ENCODE measurements at regions not wholly inside any gene's neighbourhood (a gene's known extent, or its start where the extent isn't known, plus 50 kb on each side); places are given as distances from the start of the nearest gene placed in this dataset.

DNA sequence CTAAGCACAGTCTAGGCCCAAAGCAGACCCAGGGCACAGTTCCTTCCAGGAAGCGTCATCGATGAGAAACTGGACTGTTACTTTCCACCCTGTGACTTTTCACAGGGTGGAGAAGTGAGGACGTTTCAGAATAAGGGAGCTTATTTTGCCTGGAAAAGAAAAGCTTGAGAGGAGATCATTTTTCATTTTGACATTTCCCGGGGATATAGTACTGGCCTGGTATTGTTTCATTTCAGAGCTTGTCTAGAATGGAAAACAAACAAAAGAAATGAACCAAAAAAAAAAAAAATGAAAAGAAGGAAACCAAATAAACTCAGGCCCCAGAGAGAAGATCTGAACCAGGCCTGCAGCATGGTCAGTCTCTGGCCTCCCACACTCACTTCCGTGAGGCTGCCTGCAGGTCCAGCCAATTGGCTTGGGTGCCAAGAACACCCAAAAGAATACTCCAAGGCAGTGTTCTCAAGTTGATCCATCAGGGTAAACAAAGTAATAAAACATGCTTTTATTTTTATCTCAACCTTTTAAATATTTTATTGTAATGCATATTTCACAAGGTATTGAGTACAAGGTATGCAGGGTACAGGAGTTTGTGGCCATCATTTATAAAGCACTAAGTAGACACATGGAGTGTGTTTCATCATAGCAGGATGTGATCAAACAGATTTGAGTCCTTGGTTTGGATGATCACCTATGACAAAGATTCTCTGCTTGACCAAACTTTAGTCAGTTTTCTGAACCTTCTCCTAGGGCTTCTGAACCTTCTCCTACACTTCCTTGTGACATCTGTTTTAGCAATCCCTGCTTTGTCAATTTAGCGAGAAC, 176.9 kb upstream of the GGTLC1 start:
- DNase-seq = no peak

DNA sequence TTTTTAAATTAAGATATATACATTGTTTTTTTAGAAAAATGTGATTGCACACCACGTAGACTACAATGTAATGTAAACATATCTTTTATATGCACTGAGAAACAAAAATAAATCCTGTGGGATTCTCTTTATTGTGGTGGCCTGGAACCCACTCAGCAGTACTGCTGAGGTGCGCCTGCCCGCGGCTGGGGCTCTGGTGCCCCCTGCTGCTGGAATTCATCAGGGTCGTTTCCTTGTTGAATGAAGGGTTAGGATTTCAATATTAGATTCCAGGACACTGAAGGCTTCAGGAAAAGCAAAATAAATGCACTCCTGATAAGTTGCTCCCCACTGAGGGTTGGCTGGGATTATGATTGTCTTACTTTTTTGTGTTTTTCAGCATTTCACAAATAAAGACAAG, 175.8 kb upstream of the GGTLC1 start:
- DNase-seq = no peak

GRCh38 chr20:24163506-24163905, 174.9 kb upstream of the GGTLC1 start:
- no peak for DNase-seq

- peak; percentile 39 to 47 for DNase-seq
These were observed 172.1 kb upstream of the GGTLC1 start for GRCh38 chr20:24160563-24161281.

GRCh38 chr20:24158281-24158680, 169.7 kb upstream of the GGTLC1 start:
- no peak for DNase-seq

- no peak for DNase-seq
These were observed 168.6 kb upstream of the GGTLC1 start for GRCh38 chr20:24157213-24157612.

- no peak for DNase-seq
These were observed 164.8 kb upstream of the GGTLC1 start for GRCh38 chr20:24153101-24154040.

DNA sequence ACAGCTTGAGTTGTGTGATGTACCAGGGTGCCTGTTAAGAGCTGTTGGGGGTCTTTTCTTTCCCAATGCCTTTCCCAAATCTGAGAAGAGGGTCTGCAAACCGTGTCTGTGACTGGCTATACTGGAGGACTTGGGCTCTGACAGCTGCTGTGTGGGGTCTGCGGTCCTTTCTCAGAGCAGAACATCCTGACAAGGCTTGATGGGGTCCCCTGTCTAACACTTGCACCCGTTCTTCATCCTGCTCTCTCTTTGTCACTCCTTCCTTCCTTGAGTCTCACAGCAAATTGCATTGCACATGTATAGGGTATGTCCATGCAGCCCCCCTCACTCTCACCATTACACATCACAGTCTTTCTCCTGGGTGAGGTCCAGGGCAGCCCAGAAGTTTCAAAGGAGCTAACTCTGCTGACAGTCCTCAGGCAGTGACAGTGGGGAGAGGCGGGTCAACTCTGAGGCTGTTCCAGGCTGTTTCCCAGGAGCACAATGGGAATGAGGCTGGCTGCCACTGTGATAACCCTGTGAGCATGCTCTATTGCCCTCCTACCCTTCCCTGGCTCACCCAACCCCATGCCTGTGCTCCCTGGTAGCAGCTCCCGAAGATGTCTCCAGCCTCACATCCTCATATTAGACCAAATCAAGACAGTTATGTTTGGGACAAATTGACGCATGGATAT, 163.2 kb upstream of the GGTLC1 start:
- DNase-seq = no peak

DNA sequence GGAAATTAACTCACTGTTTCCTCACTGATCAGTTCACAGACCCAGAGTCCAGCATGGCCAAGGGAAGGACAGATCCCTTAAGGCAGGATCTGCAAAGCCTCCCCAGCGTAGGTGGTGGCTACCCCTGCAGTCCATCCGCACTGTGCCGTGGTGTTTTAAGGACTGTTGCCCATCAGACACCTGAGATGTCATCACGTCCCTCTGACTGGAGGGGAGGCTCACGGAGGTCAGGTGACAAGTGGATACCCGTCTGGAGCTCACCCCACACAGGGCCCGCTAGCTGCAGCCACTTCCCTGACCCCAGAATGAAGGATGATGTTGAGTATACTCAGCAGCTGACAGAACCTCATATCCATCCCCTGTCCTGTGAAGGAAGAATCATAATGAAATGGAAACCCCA, 161.8 kb upstream of the GGTLC1 start:
- no peak for DNase-seq

DNA sequence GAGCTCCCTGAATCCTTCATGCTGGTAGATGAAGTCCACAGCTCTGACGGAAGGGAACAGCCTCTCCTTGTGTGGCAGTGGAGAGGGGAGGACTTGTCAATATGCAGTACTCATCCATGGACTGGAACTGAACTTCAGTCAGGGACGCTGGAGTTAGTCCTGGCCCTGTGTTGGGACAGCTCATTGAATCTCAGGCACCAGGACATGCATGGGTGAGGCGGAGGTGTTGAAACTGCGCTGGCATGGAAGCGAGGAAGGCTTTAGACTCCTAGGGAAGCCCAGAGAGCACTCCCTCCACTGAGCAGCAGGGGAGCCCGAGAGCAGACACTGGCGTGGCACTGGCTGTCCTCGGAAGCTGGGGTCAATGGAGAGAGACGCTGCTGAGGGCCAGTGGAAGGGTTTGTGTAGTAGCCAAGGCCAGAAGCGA, 161.3 kb upstream of the GGTLC1 start:
- no peak for DNase-seq

- DNase-seq = no peak
These were observed 160.6 kb upstream of the GGTLC1 start for GRCh38 chr20:24149175-24149574.

DNA sequence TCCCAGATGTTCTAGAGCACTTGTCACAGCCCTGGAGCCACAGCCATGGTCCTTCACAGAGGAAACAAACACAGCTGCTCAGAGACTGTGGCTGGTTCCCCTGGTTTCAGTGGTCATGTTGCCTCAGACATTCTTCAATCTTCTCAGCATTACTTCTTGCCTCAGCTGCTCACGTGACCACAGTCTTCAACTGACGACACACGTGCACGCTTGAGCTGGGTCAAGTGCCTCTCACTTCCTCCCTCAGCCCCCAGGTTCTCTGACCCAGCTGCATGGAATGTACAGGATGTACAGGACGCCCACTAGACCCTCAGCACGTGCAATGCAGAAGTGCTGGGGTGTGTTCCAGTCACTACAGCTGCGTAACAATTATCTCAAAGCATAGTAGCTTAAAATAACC, 159.8 kb upstream of the GGTLC1 start:
- DNase-seq = no peak

DNA sequence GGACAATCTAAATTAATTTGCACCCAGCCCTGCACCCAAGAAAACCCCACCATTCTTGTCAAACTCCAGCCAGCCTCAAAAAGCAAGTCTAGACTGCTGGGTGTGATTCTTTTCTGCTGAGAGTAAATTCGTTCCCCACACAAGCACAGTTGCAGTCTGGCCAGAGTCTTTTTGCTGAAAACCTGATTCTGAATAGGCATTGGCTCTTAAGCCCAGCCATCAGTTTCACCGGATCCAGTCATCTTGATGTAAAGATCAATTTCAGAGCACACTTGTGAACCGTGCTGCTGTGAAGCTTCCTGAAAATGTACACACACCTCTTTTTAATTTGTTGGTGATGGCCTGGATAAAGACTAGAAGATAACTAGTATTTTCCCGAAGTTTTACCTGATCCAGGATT, 159.4 kb upstream of the GGTLC1 start:
- DNase-seq = no peak

GRCh38 chr20:24147479-24147878, 158.9 kb upstream of the GGTLC1 start:
- DNase-seq = no peak

- no peak for DNase-seq
These were observed 157.7 kb upstream of the GGTLC1 start for GRCh38 chr20:24146231-24146634.

DNA sequence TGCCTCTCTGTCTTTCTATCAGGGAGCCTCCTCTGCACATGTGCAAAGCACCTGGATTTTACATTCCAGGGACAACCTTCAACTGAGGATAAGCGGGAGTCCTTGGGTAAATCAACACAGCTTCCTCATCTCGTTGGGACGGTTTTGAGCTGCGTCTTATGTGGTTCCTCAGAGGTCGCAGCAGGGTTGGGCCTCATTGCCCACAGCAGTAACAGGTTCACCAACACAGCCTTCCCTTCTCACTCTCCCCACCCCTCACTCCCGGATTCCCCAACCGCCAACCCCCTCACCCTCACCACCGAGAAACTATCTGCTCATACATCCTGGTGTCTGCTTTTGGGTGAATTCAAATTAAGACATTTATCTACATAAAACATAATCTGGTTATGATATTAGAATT, 155.8 kb upstream of the GGTLC1 start:
- DNase-seq = no peak

GRCh38 chr20:24141111-24141510, 152.5 kb upstream of the GGTLC1 start:
- DNase-seq = no peak

DNA sequence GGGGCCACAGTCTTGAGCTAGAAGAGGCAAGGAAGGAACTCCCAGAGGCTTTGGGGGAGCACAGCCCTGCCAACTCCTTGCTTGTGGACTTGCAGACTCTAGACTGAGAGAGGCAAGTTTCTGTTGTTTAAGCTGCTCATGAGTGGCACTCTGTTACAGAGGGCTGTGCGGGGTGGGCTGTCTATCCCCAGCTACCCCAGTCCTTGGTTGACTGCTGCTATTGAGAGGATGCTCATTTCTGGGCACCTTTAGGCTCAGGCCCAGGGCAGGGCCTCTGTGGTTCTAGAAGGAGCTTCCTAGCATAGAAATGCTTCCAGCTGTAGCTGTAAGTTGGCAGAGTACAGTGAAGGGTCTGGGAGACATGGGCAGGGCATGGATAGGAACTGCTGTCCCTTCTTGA, 151.3 kb upstream of the GGTLC1 start:
- DNase-seq = no peak

- no peak for DNase-seq
These were observed 150.4 kb upstream of the GGTLC1 start for GRCh38 chr20:24138951-24139350.

- no peak for DNase-seq
These were observed 149.7 kb upstream of the GGTLC1 start for GRCh38 chr20:24138196-24138857.

DNA sequence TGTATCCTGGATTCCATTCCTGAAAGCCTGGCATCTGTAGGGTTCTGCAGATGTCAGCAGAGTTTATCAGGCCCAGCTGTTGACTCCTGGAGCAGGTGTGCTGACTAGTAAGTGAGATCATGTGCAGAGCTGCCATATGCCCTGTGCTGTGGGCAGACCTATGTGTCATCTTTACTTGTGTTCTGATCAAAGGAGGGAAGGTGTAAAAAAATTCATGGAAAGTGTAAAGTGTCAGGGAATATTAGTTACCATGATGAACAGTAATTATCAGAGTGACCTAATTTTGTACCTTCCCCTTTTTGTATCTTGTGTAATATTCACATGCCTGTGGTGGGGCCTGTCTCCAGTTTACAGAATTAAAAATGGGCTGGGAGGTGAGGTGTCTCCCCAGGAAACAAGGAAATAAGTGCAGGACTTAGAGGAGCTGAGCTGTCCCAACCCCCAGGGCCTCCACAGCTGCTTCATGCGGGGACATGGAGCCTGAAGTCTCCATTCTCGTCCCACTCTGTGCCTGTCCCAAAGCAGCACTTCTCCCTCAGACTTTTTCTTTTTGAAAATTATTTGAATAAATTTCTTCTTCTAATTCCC, 148.2 kb upstream of the GGTLC1 start:
- DNase-seq = no peak

- DNase-seq = no peak
These were observed 147.2 kb upstream of the GGTLC1 start for GRCh38 chr20:24135781-24136180.
